Osteocyte (in vitro differentiated cells): ENCODE measurements at regions not wholly inside any gene's neighbourhood (a gene's known extent, or its start where the extent isn't known, plus 50 kb on each side); places are given as distances from the start of the nearest gene placed in this dataset.

Experiments
- DNase-seq: peaks from one replicate; pipeline ENCODE4 v3.0.0; 2021; ENCODE audit warnings: mixed read lengths; ENCODE audit not compliant: unreplicated experiment; ENCODE audit errors: extremely low spot score
- H3K27ac Mint-ChIP-seq: one replicate; pipeline ENCODE4 v1.8.0; 2021; ENCODE audit warnings: mild to moderate bottlenecking, mixed read lengths; ENCODE audit not compliant: unreplicated experiment
- H3K27me3 Mint-ChIP-seq: one replicate; pipeline ENCODE4 v1.8.0; 2021; ENCODE audit warnings: mixed read lengths; ENCODE audit not compliant: unreplicated experiment
- H3K36me3 Mint-ChIP-seq: one replicate; pipeline ENCODE4 v1.8.0; 2021; ENCODE audit warnings: mixed read lengths; ENCODE audit not compliant: unreplicated experiment
- H3K4me1 Mint-ChIP-seq: one replicate; pipeline ENCODE4 v1.8.0; 2021; ENCODE audit warnings: mixed read lengths; ENCODE audit not compliant: unreplicated experiment
- H3K4me3 Mint-ChIP-seq: one replicate; pipeline ENCODE4 v1.8.0; 2021; ENCODE audit warnings: mild to moderate bottlenecking, moderate library complexity, mixed read lengths; ENCODE audit not compliant: unreplicated experiment
- H3K9me3 Mint-ChIP-seq: one replicate; pipeline ENCODE4 v1.8.0; 2021; ENCODE audit warnings: mixed read lengths; ENCODE audit not compliant: unreplicated experiment
- TF ChIP-seq, protein P1 (sequence below): fragments of 200-600 bp; sonication (generic); IDR thresholded peaks from 2 replicates; pipeline ENCODE4 v1.5.0; 2021; ENCODE audit warnings: antibody characterized with exemption, mild to moderate bottlenecking, moderate library complexity

DNA sequence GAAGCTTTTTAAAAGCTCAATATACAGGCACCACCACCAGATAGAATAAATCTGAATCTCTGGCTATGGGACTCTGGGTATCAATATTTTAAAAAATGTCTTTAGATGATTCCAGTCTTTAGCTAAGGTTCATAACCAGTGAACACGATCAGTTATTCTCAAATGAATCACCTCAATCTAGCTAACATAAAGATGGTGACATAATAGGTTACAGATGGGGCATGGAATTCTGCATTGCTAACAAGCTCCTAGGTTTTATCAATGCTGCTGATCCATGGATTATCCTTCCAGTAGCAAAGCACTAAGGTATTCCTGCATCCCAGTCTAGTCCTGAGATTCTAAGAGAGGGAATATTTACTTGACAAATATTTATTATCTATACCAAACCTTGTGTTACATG lies 415.5 kb upstream of the CDH11 start:
- no peak overlapping the region for H3K4me3 Mint-ChIP-seq
- no peak for DNase-seq
- H3K4me1 Mint-ChIP-seq = peaks cover 17% of the 10 kb centered on the region
- no peaks in the 10 kb centered on the region for H3K36me3 Mint-ChIP-seq
- no peaks in the 10 kb centered on the region for H3K9me3 Mint-ChIP-seq
- TF ChIP-seq, protein P1, sequence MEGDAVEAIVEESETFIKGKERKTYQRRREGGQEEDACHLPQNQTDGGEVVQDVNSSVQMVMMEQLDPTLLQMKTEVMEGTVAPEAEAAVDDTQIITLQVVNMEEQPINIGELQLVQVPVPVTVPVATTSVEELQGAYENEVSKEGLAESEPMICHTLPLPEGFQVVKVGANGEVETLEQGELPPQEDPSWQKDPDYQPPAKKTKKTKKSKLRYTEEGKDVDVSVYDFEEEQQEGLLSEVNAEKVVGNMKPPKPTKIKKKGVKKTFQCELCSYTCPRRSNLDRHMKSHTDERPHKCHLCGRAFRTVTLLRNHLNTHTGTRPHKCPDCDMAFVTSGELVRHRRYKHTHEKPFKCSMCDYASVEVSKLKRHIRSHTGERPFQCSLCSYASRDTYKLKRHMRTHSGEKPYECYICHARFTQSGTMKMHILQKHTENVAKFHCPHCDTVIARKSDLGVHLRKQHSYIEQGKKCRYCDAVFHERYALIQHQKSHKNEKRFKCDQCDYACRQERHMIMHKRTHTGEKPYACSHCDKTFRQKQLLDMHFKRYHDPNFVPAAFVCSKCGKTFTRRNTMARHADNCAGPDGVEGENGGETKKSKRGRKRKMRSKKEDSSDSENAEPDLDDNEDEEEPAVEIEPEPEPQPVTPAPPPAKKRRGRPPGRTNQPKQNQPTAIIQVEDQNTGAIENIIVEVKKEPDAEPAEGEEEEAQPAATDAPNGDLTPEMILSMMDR = no peak
- H3K27me3 Mint-ChIP-seq = no peaks in the 10 kb centered on the region
- no peak overlapping the region for H3K27ac Mint-ChIP-seq

DNA sequence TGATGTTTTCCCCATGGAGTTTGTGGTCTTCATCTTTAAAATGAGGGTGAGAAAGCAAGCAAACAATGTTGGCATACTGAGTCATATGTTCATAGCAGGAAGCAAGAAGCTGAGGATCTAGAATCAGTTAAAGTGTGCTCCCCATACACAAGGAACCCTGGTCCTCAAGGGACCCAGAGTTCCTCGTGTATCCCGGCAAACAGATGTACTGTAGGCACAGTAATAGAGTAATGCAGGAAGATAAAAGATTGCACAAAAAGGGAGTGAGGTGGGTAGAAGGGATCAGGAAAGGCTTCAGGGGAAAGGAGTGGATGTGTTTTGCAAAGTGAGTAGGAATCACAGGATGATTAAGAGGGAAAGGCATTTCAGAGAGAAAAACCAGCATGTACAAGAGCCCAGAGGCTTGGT lies 412.3 kb upstream of the CDH11 start:
- DNase-seq = no peak
- no peaks in the 10 kb centered on the region for H3K36me3 Mint-ChIP-seq
- H3K4me3 Mint-ChIP-seq = no peak overlapping the region
- H3K27me3 Mint-ChIP-seq = no peaks in the 10 kb centered on the region
- no peaks in the 10 kb centered on the region for H3K9me3 Mint-ChIP-seq
- H3K4me1 Mint-ChIP-seq = peaks cover 27% of the 10 kb centered on the region
- peak overlapping the region; percentile 6 for H3K27ac Mint-ChIP-seq
- TF ChIP-seq, protein P1 = no peak

DNA sequence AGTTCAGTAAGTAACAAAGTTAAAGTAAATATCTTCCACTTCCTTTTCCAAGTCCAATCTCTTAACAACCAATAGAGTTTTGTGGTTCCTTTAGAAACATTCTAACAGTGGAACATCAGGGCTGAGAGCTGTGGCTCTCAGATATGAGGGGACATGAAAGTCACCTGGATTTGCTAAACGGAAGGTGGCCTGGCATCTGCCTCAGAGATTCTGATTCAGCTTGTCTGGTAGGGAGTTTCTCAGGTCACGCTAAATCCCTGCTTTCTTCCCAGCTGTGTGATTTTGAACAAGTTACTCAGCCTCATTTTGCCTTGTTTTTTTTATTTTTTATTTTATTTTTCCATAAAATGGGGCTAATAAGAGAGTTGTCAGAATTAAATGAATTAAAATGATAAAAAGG lies 411.0 kb upstream of the CDH11 start:
- Mint-ChIP-seq H3K9me3 (no peaks in the 10 kb centered on the region), H3K27ac (no peak overlapping the region), H3K27me3 (no peaks in the 10 kb centered on the region), H3K4me3 (no peak overlapping the region), H3K36me3 (no peaks in the 10 kb centered on the region), H3K4me1 (peaks cover 27% of the 10 kb centered on the region)
- no peak for DNase-seq
- TF ChIP-seq, protein P1 = no peak

DNA sequence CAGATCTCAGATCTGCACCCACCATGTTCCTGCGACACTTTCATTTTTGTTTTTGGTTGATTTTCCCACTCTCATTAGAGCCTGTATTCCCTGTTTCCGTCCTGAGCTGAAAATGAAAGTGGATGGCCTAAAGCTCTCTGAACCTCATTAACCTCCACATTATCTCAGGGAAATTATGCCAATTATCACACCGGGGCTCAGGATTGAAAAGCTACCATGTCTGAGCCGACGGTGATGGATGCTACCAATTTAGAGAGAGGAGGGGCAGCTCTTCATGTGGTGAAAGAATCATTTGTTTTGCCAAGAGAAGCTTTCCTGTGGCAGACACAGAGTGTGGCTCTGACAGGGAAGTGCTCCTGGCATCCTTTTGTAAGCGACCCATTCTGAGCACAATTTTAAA lies 410.4 kb upstream of the CDH11 start:
- H3K4me3 Mint-ChIP-seq = peak overlapping the region; percentile 46
- peak overlapping the region; percentile 64 for H3K27ac Mint-ChIP-seq
- no peaks in the 10 kb centered on the region for H3K27me3 Mint-ChIP-seq

DNA sequence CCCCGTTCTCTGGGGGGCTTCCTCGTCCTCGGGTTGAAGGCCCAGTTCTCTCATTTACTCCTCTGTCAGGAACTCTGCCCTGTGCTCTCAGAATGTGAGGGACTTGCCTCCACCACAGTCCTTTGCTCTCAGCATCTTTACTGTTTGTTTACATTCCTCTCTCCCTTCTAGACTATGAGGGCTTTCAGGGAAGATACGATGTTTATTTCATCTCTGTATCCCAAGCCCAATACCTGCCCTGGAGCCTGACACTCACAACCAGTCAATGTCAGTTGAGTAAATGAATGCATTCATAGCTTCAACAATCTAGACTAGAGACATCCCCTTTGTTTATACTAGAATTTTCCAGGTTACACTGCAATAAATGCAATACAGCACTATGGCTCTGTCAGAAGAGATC lies 409.6 kb upstream of the CDH11 start:
- H3K27me3 Mint-ChIP-seq = no peaks in the 10 kb centered on the region

More for the DNA sequence above, 410.4 kb upstream of the CDH11 start:
- Mint-ChIP-seq H3K4me1 (peaks cover 27% of the 10 kb centered on the region), H3K9me3 (peaks cover 5% of the 10 kb centered on the region), H3K36me3 (no peaks in the 10 kb centered on the region)
- DNase-seq = no peak
- TF ChIP-seq, protein P1 = no peak

More for the DNA sequence above, 409.6 kb upstream of the CDH11 start:
- peaks cover 4% of the 10 kb centered on the region for H3K36me3 Mint-ChIP-seq
- no peak for DNase-seq
- peak overlapping the region; percentile 20 for H3K27ac Mint-ChIP-seq
- H3K4me1 Mint-ChIP-seq = peaks cover 27% of the 10 kb centered on the region
- peaks cover 6% of the 10 kb centered on the region for H3K9me3 Mint-ChIP-seq
- no peak overlapping the region for H3K4me3 Mint-ChIP-seq
- TF ChIP-seq, protein P1 = no peak
